ENCODE measurements at regions not wholly inside any gene's neighbourhood (a gene's known extent, or its start where the extent isn't known, plus 50 kb on each side); places are given as distances from the start of the nearest gene placed in this dataset.

DNA sequence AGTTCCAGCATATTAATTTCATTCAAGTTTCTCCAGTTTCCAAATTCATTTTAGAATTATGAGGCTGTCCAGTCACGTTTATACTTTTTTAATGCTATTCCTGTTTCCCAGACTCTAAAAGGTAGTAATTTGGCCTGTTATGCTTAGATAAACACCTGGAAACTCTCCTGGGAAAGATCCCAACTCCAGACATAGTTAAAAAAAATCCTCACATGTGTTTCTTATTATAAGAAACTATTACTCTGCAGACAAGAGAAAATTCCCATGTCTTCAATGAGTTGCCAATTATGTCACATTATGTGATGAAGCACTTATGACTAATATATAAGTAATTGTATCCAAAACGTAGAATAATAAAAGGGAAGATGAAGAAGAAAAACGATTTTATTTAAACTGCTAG is 137.1 kb upstream of the TMC3 start:
- TF ChIP-seq, protein P1, sequence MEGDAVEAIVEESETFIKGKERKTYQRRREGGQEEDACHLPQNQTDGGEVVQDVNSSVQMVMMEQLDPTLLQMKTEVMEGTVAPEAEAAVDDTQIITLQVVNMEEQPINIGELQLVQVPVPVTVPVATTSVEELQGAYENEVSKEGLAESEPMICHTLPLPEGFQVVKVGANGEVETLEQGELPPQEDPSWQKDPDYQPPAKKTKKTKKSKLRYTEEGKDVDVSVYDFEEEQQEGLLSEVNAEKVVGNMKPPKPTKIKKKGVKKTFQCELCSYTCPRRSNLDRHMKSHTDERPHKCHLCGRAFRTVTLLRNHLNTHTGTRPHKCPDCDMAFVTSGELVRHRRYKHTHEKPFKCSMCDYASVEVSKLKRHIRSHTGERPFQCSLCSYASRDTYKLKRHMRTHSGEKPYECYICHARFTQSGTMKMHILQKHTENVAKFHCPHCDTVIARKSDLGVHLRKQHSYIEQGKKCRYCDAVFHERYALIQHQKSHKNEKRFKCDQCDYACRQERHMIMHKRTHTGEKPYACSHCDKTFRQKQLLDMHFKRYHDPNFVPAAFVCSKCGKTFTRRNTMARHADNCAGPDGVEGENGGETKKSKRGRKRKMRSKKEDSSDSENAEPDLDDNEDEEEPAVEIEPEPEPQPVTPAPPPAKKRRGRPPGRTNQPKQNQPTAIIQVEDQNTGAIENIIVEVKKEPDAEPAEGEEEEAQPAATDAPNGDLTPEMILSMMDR (IDR thresholded peaks at IDR 0.05; ENCODE audit: control extremely low read depth, extremely low read depth, low read depth, missing control alignments): no peak
- DNase-seq (ENCODE audit: extremely low spot score): no peak
- ChIA-PET POLR2A (no interaction called here), CTCF (interaction anchor here (1.0 kb wide), 1 partner anchor 30 kb away, joined by 4 read pairs; no protein-coding TSS in a partner anchor)

DNA sequence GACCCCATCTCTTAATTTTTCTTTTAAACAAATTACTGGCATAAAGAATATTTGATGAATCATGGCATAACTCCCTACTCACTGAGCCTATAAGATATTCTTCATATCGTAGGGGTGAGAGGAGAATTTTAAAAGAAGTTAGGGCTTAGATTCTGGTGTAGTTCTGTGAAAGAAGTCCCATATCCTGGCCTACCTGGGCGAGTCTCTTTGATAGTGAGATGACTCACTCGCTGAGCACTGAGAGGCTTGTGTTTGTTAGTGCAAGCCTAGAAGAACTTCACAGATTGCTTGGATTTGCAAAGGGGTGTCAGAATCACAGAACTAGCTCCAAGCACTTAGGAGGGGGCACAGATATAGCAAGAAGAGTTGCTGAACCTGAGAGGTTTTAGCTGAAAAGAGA is 133.8 kb upstream of the TMC3 start:
- TF ChIP-seq, protein P1 (IDR thresholded peaks at IDR 0.05; ENCODE audit: control extremely low read depth, extremely low read depth, low read depth, missing control alignments): no peak
- POLR2A ChIA-PET: no interaction called here

DNA sequence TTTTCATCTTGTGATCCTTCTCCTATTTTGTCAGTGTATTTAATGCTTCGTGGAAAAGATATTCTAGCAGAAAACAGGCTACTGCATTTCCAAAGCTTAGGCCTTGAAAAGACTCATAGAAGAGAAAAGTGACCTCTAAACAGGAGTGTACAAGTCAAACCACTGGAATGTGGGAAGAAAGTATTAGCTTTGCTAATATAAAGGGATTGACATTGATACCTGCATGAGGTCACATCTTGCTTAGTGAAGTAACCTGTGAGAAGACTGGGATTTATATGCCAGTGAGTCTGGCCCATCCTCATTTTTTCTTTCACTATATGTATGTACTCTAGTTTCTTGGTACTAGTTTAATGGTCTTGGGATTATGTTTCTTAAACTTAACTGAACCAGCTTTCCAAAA is 132.9 kb upstream of the TMC3 start:
- ChIA-PET CTCF (no interaction called here), POLR2A (no interaction called here)
- TF ChIP-seq, protein P1 (IDR thresholded peaks at IDR 0.05; ENCODE audit: control extremely low read depth, extremely low read depth, low read depth, missing control alignments): no peak
- no peak for DNase-seq (ENCODE audit: extremely low spot score)

More for the DNA sequence above, 133.8 kb upstream of the TMC3 start:
- CTCF ChIA-PET: no interaction called here
- DNase-seq (ENCODE audit: extremely low spot score): no peak

DNA sequence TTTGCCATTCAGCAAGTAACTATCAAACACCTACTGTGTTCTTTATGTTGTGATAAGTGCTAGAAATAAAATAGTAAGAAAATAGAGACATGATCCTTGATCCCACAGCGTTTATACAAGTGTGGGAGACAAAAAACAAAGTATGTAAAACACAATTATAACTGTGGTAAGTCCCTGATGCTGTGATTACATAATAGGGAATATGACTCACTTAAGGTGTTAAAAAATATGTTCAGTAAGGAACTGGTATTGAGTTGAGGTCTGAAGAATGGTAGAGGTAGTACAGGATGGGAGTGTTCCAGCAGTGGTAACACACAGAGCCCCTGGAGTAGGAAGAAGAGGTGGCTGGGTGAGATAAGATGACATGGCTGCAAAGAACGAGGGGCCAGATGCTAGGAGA is 132.1 kb upstream of the TMC3 start:
- CTCF ChIA-PET: no interaction called here
- TF ChIP-seq, protein P1 (IDR thresholded peaks at IDR 0.05; ENCODE audit: control extremely low read depth, extremely low read depth, low read depth, missing control alignments): no peak
- DNase-seq (ENCODE audit: extremely low spot score): no peak
- POLR2A ChIA-PET: no interaction called here

DNA sequence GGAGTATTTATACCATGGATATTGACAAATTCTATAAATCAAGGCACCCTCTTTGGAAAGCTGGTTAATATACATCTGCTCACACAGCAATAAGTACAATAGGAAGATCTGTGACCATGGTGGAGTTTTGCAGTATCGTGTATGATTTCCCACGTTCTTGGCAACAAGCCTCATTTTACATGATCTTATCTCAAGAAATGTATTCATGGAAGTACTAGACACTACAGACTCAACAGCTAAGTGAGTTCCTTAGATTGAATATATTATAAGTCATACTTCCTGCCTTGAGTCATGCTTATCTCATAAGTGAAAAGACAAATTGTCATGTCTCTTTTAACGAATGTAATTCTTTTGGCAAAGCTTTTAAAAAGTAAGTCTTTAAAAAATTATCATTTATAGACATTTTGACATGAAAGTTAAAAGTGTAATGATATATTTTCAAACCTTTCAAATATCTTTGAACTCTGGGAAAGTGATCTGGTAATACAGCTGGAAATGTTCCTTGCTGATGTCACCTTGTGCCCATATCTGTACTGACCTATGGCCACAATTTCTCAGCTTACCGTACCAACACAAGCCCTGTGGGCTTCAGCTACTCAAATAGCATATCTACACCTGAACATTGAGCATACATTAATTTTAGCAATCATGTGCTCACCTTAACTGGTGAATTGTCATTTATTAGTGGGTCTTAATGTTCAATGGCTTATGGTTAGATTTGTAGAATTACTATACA is 130.3 kb upstream of the TMC3 start:
- CTCF ChIA-PET: interaction anchor here (0.8 to 1.9 kb wide), 7 partner anchors 8 to 436 kb away, joined by 3 to 6 read pairs (median 3); no protein-coding TSS in a partner anchor
- DNase-seq (ENCODE audit: extremely low spot score): no peak
- POLR2A ChIA-PET: no interaction called here
- TF ChIP-seq, protein P1 (IDR thresholded peaks at IDR 0.05; ENCODE audit: control extremely low read depth, extremely low read depth, low read depth, missing control alignments): no peak

DNA sequence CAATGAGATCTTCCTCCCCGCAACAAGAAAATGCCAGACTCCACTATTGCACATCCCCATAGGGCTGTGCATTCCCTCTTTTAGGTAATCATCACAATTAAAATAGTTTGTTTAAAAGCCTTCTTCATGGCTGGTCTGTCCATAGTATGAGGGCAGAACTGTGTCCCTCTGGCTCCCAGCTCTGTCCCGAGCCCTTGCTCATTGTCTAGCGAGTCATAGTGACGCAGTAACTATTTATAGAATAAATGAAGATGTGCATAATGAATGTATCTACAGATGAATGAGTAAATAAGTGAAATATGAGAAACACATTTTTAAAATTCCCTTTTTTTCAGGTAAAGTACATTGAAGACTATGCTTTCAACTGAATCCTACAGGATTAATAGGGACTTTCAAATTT is 128.4 kb upstream of the TMC3 start:
- ChIA-PET POLR2A (no interaction called here), CTCF (interaction anchor here (1.0 kb wide), 1 partner anchor 21 kb away, joined by 4 read pairs; no protein-coding TSS in a partner anchor)
- TF ChIP-seq, protein P1 (IDR thresholded peaks at IDR 0.05; ENCODE audit: control extremely low read depth, extremely low read depth, low read depth, missing control alignments): no peak
- no peak for DNase-seq (ENCODE audit: extremely low spot score)

Measured in GM10248 (cell line).